GM12878 (cell line): ENCODE measurements at regions not wholly inside any gene's neighbourhood (a gene's known extent, or its start where the extent isn't known, plus 50 kb on each side); places are given as distances from the start of the nearest gene placed in this dataset.

Source experiments
- ATAC-seq: fragments of 200-7000 bp; cut with Tn5 transposase; 3 replicates; pipeline ENCODE4 v1.9.1; 2020; ENCODE audit warnings: mild to moderate bottlenecking, moderate library complexity
- BruUV-seq: library from RNA; stranded (reverse); fragments of 400-500 nt; replicated peaks from 2 replicates; lab custom pipeline; 2021; lab: Mats Ljungman, UMichigan
- CTCF ChIA-PET: fragments of 300-600 bp; sonication (Branson Sonifier 250); formaldehyde crosslinking; extraction: SDS; loops from one replicate; lab custom pipeline; 2021; ENCODE audit warnings: inconsistent platforms; lab: Yijun Ruan, JAX
- POLR2A ChIA-PET: fragments of 350-600 bp; formaldehyde crosslinking; extraction: SDS; loops from one replicate; lab custom pipeline; 2021; ENCODE audit warnings: inconsistent platforms; lab: Charles Lee
- RAD21 ChIA-PET: fragments of 300-600 bp; sonication (Branson Sonifier 250); formaldehyde crosslinking; loops from one replicate; lab custom pipeline; 2023; ENCODE audit warnings: antibody characterized with exemption; ENCODE audit not compliant: unreplicated experiment; lab: Charles Lee
- SMC1A ChIA-PET: fragments of 300-600 bp; sonication (Branson Sonifier 250); formaldehyde crosslinking; loops from one replicate; lab custom pipeline; 2023; ENCODE audit not compliant: unreplicated experiment, uncharacterized antibody; lab: Charles Lee
- DNase-seq: peaks from one replicate; pipeline ENCODE4 v3.0.0-alpha.2; 2011; ENCODE audit warnings: low read depth, low spot score
- FAIRE-seq: peaks from 3 replicates; lab custom pipeline; 2011; peaks lifted over from hg19 to GRCh38; lab: Jason Lieb, UNC
- H2AFZ ChIP-seq: 2 replicates; pipeline ENCODE4 v1.6.0; 2011; ENCODE audit warnings: low read depth, low read length, control low read depth; ENCODE audit not compliant: control insufficient read depth
- H3K27ac ChIP-seq: 2 replicates; pipeline ENCODE4 v1.5.1; 2011; ENCODE audit warnings: control low read depth; ENCODE audit not compliant: control insufficient read depth, insufficient read depth
- H3K27me3 ChIP-seq, 2 experiments: replicated peaks in 1 of 2; 2 replicates each; pipeline versions ENCODE4 v1.6.0 to v1.6.1; 2011; ENCODE audit warnings: low read length in 1 of 2; ENCODE audit not compliant: control insufficient read depth in 2 of 2, insufficient read depth in 2 of 2
- H3K36me3 ChIP-seq, 2 experiments: 2 replicates each; pipeline ENCODE4 v1.5.1; 2011; ENCODE audit warnings: low read length in 1 of 2; ENCODE audit not compliant: control insufficient read depth in 2 of 2, insufficient read depth in 2 of 2
- H3K4me1 ChIP-seq: 2 replicates; pipeline ENCODE4 v1.6.1; 2011; ENCODE audit warnings: mild to moderate bottlenecking, low read length, moderate library complexity, mixed read lengths; ENCODE audit not compliant: control insufficient read depth, insufficient read depth
- H3K4me2 ChIP-seq: 2 replicates; pipeline ENCODE4 v1.6.0; 2011; ENCODE audit warnings: control low read depth; ENCODE audit not compliant: control insufficient read depth, insufficient read depth
- H3K4me3 ChIP-seq: fragments of 200-600 bp; sonication (generic); 2 replicates; pipeline ENCODE4 v1.5.1; 2016
- H3K79me2 ChIP-seq: 2 replicates; pipeline ENCODE4 v1.6.0; 2011; ENCODE audit warnings: low read length; ENCODE audit not compliant: control insufficient read depth, insufficient read depth
- H3K9ac ChIP-seq: 2 replicates; pipeline ENCODE4 v1.8.0; 2011; ENCODE audit warnings: low read length, control low read depth, mixed read lengths; ENCODE audit not compliant: control insufficient read depth, insufficient read depth
- H3K9me3 ChIP-seq: replicated peaks from 3 replicates; pipeline ENCODE4 v1.5.1; 2011; ENCODE audit warnings: mild to moderate bottlenecking, low read length; ENCODE audit not compliant: control insufficient read depth, insufficient read depth
- H4K20me1 ChIP-seq: 2 replicates; pipeline ENCODE4 v1.6.0; 2011; ENCODE audit not compliant: control insufficient read depth, insufficient read depth
- BCLAF1 ChIP-seq: fragments of 450-650 bp; IDR thresholded peaks from 2 replicates; pipeline ENCODE4 v1.6.1; 2017; ENCODE audit warnings: antibody characterized with exemption, mild to moderate bottlenecking, moderate library complexity
- BRCA1 ChIP-seq: IDR thresholded peaks from 2 replicates; pipeline ENCODE4 v1.6.1; 2011; ENCODE audit warnings: low read depth, low read length, improper control_type of control experiment
- CEBPZ ChIP-seq: fragments of 150-350 bp; IDR thresholded peaks from 2 replicates; pipeline ENCODE4 v1.6.1; 2016; ENCODE audit warnings: low read depth, low read length
- EED ChIP-seq: sonication (generic); IDR thresholded peaks from 2 replicates; pipeline ENCODE4 v1.6.1; 2016; ENCODE audit warnings: antibody characterized with exemption, low read depth
- EGR1 ChIP-seq, 2 experiments: IDR thresholded peaks; 1 replicate in 1 of 2; 2 replicates in 1 of 2; pipeline ENCODE4 v1.6.1; 2011 to 2012; ENCODE audit warnings: low read depth in 2 of 2, low read length in 2 of 2, borderline replicate concordance in 1 of 2, mild to moderate bottlenecking in 1 of 2, moderate library complexity in 1 of 2
- RBBP5 ChIP-seq: fragments of 200-600 bp; sonication (generic); conservative IDR thresholded peaks from 2 replicates; pipeline ENCODE4 v1.6.1; 2016
- RELB ChIP-seq: fragments of 450-650 bp; IDR thresholded peaks from 2 replicates; pipeline ENCODE4 v1.6.1; 2017; ENCODE audit warnings: low read depth, mild to moderate bottlenecking, moderate library complexity
- REST ChIP-seq: IDR thresholded peaks from 2 replicates; pipeline ENCODE4 v1.6.1; 2012; ENCODE audit warnings: mild to moderate bottlenecking, low read depth, low read length
- SPI1 ChIP-seq: IDR thresholded peaks from 2 replicates; pipeline ENCODE4 v1.6.1; 2011; ENCODE audit warnings: low read depth, mild to moderate bottlenecking, low read length, moderate library complexity, borderline replicate concordance; ENCODE audit not compliant: insufficient read depth
- ZNF207 ChIP-seq: fragments of 450-650 bp; IDR thresholded peaks from 2 replicates; pipeline ENCODE4 v1.6.1; 2014; ENCODE audit warnings: antibody characterized with exemption, mild to moderate bottlenecking, borderline replicate concordance
- ZNF217 ChIP-seq: fragments of 450-650 bp; IDR thresholded peaks from 2 replicates; pipeline ENCODE4 v1.6.1; 2017; ENCODE audit warnings: antibody characterized with exemption, mild to moderate bottlenecking
- WGBS: methylation state at CpG from one replicate; pipeline ENCODE4 v1.1.6; 2016; ENCODE audit warnings: low lambda C conversion rate; ENCODE audit not compliant: insufficient replicate concordance, insufficient coverage; ENCODE audit errors: missing lambda C conversion rate; 5-methylcytosine and 5-hydroxymethylcytosine counted together
- in situ Hi-C: fragments of 300-500 bp; cut with MboI; formaldehyde crosslinking; loops from 9 replicates; pipeline ENCODE4 v1.14.3; 2018; ENCODE audit warnings: mixed read lengths
- intact Hi-C: fragments of 100-400 bp; cut with micrococcal nuclease; formaldehyde crosslinking; loops from one replicate; pipeline ENCODE4 v1.14.2; 2022; ENCODE audit not compliant: unreplicated experiment

- no peak for TF ChIP-seq BCLAF1
- no peak for TF ChIP-seq ZNF207
- TF ChIP-seq ZNF217: no peak
- TF ChIP-seq REST: no peak
These were observed 406.0 kb downstream of the BCOR start (continued) for GRCh38 chrX:39691724-39692123.

GRCh38 chrX:39692796-39693195, 405.0 kb downstream of the BCOR start:
- Histone ChIP-seq H3K9me3 (peaks cover 2% of the 10 kb centered on the region; the same call in 2 of the 3 replicates), H3K4me1 (no peaks in the 10 kb centered on the region), H3K79me2 (no peaks in the 10 kb centered on the region), H3K4me2 (no peak overlapping the region), H3K4me3 (no peak overlapping the region), H2AFZ (no peak overlapping the region), H4K20me1 (no peaks in the 10 kb centered on the region), H3K36me3 (no peaks in the 10 kb centered on the region), H3K27ac (no peak overlapping the region), H3K27me3 (peaks cover 0 to 2% of the 10 kb centered on the region in 2 experiments; a peak in 3 of 4 replicates), H3K9ac (no peak overlapping the region)
- RAD21 ChIA-PET: no interaction called here
- POLR2A ChIA-PET: no interaction called here
- SMC1A ChIA-PET: no interaction called here
- FAIRE-seq (no peak), DNase-seq (no peak), ATAC-seq (no peak)
- no TSS peak for BruUV-seq
- in situ Hi-C loops: no loop called here
- intact Hi-C loops: no loop called here
- 4% methylated on average over 4 of the region's 4 CpGs for WGBS
- CTCF ChIA-PET: interaction anchor here (0.6 kb wide), 1 partner anchor 221 kb away, joined by 3 read pairs; no protein-coding TSS in a partner anchor
- no peak for TF ChIP-seq RBBP5
- no peak for TF ChIP-seq CEBPZ
- no peak for TF ChIP-seq RELB
- no peak for TF ChIP-seq SPI1
- no peak for TF ChIP-seq BRCA1
- no peak for TF ChIP-seq EED
- no peak for TF ChIP-seq EGR1 (IDR thresholded peaks at IDR 0.05; ENCODE audit: borderline replicate concordance in 1 of 2, low read depth in 2 of 2, low read length in 2 of 2)
